T-cell (primary cell): ENCODE measurements at regions not wholly inside any gene's neighbourhood (a gene's known extent, or its start where the extent isn't known, plus 50 kb on each side); places are given as distances from the start of the nearest gene placed in this dataset.
"Not testable (repeated sequence)": the region's sequence is repeated elsewhere in the genome, so short reads cannot be mapped to it uniquely, and the experiment has no call there.

Experiments
- ATAC-seq, 4 experiments: fragments of 200-7000 bp in 3 of 4; fragments of 150-1000 bp in 1 of 4; cut with Tn5 transposase; replicated peaks in 1 of 4; 1 replicate in 3 of 4; 2 replicates in 1 of 4; pipeline ENCODE4 v1.10.0; 2021; ENCODE audit warnings: moderate library complexity in 3 of 4, mild to moderate bottlenecking in 2 of 4, moderate number of reproducible peaks in 1 of 4
- CTCF ChIA-PET, 2 donors: fragments of 300-600 bp; sonication (Branson Sonifier 250); formaldehyde crosslinking; loops; one replicate each; lab custom pipeline; 2022; ENCODE audit warnings: antibody characterized with exemption in 2 of 2; lab: Charles Lee
- POLR2A ChIA-PET, 2 donors: fragments of 300-600 bp; sonication (Branson Sonifier 250); formaldehyde crosslinking; loops; one replicate each; lab custom pipeline; 2022; ENCODE audit warnings: antibody characterized with exemption in 2 of 2; lab: Charles Lee
- DNase-seq, 35 experiments: peaks; one replicate each; pipeline versions ENCODE4 v3.0.0 to v3.0.0-alpha.2; 2013 to 2023
- H3K27ac ChIP-seq: one replicate; pipeline ENCODE4 v1.5.1; 2013; ENCODE audit warnings: low read length
- H3K27me3 ChIP-seq, 2 experiments: replicated peaks in 1 of 2; 1 replicate in 1 of 2; 2 replicates in 1 of 2; pipeline versions ENCODE4 v1.6.1 to v1.7.0; 2013; ENCODE audit warnings: low read length in 1 of 2, mixed read lengths in 1 of 2; ENCODE audit not compliant: control insufficient read depth in 2 of 2, insufficient read depth in 2 of 2; ENCODE audit errors: extremely low read depth in 1 of 2
- H3K36me3 ChIP-seq, 2 donors: 1 replicate in 1 of 2; 2 replicates in 1 of 2; pipeline versions ENCODE4 v1.6.1 to v1.7.0; 2013; ENCODE audit warnings: low read length in 1 of 2; ENCODE audit not compliant: control insufficient read depth in 2 of 2, insufficient read depth in 1 of 2; ENCODE audit errors: extremely low read depth in 1 of 2
- H3K4me1 ChIP-seq, 2 experiments: 1 replicate in 1 of 2; 2 replicates in 1 of 2; pipeline versions ENCODE4 v1.6.1 to v1.7.0; 2013; ENCODE audit warnings: low read length in 2 of 2, mixed read lengths in 1 of 2; ENCODE audit not compliant: insufficient read depth in 2 of 2, control insufficient read depth in 1 of 2; ENCODE audit errors: extremely low read depth in 1 of 2
- H3K4me3 ChIP-seq, 2 donors: 1 replicate in 1 of 2; 2 replicates in 1 of 2; pipeline versions ENCODE4 v1.5.1 to v1.7.0; 2013; ENCODE audit warnings: mild to moderate bottlenecking in 2 of 2, low read length in 1 of 2, moderate library complexity in 1 of 2; ENCODE audit not compliant: control insufficient read depth in 1 of 2; ENCODE audit errors: extremely low read depth in 1 of 2
- H3K9me3 ChIP-seq: 2 replicates; pipeline ENCODE4 v1.7.0; 2013
- H3K27ac Mint-ChIP-seq, 2 donors: one replicate each; pipeline ENCODE4 v1.8.0; 2020 to 2021; ENCODE audit warnings: mild to moderate bottlenecking in 2 of 2, mixed read lengths in 2 of 2
- H3K27me3 Mint-ChIP-seq, 2 donors: one replicate each; pipeline ENCODE4 v1.8.0; 2021 to 2022; ENCODE audit warnings: mixed read lengths in 2 of 2
- H3K36me3 Mint-ChIP-seq: one replicate; pipeline ENCODE4 v1.8.0; 2021; ENCODE audit warnings: mixed read lengths
- H3K4me1 Mint-ChIP-seq, 3 donors: one replicate each; pipeline ENCODE4 v1.8.0; 2020 to 2022; ENCODE audit warnings: mixed read lengths in 3 of 3, mild to moderate bottlenecking in 1 of 3
- H3K4me3 Mint-ChIP-seq, 3 donors: one replicate each; pipeline ENCODE4 v1.8.0; 2020 to 2022; ENCODE audit warnings: mild to moderate bottlenecking in 3 of 3, mixed read lengths in 3 of 3, moderate library complexity in 3 of 3
- H3K9me3 Mint-ChIP-seq, 3 donors: one replicate each; pipeline ENCODE4 v1.8.0; 2020 to 2022; ENCODE audit warnings: mixed read lengths in 3 of 3
- WGBS: methylation state at CpG from one replicate; pipeline ENCODE4 v1.1.5; 2013; ENCODE audit warnings: missing lambda C conversion rate; ENCODE audit not compliant: insufficient coverage; 5-methylcytosine and 5-hydroxymethylcytosine counted together

GRCh38 chrX:115702982-115703381 lies 142.0 kb downstream of the PLS3 start:
- Histone ChIP-seq H3K9me3 (no peaks in the 10 kb centered on the region), H3K27ac (no peak overlapping the region), H3K27me3 (no peaks in the 10 kb centered on the region), H3K4me1 (no peaks in the 10 kb centered on the region), H3K4me3 (no peak overlapping the region), H3K36me3 (no peaks in the 10 kb centered on the region)
- Mint-ChIP-seq H3K36me3 (no peaks in the 10 kb centered on the region), H3K4me3 (no peak overlapping the region), H3K4me1 (no peaks in the 10 kb centered on the region), H3K27me3 (peaks cover 0 to 11% of the 10 kb centered on the region in 2 donors), H3K27ac (no peak overlapping the region), H3K9me3 (no peaks in the 10 kb centered on the region)
- ATAC-seq (no peak), DNase-seq (no peak)
- ChIA-PET POLR2A (no interaction called here), CTCF (no interaction called here)
- no CpG with 5 or more reads among the region's 5 CpGs for WGBS

- Mint-ChIP-seq H3K9me3 (no peaks in the 10 kb centered on the region), H3K36me3 (no peaks in the 10 kb centered on the region), H3K4me1 (no peaks in the 10 kb centered on the region), H3K27me3 (peaks cover 0 to 15% of the 10 kb centered on the region in 2 donors), H3K27ac (no peak overlapping the region), H3K4me3 (no peak overlapping the region)
- H3K27me3 ChIP-seq = no peaks in the 10 kb centered on the region
- ATAC-seq (no peak), DNase-seq (no peak)
- H3K27ac ChIP-seq = no peak overlapping the region
- POLR2A ChIA-PET = no interaction called here
- H3K4me3 ChIP-seq = no peak overlapping the region
- CTCF ChIA-PET = no interaction called here
- H3K9me3 ChIP-seq = no peaks in the 10 kb centered on the region
- H3K4me1 ChIP-seq = no peaks in the 10 kb centered on the region
- H3K36me3 ChIP-seq = no peaks in the 10 kb centered on the region
These were observed 148.1 kb downstream of the PLS3 start for GRCh38 chrX:115709039-115709438.

GRCh38 chrX:115712484-115712883 lies 151.5 kb downstream of the PLS3 start:
- no peak overlapping the region for H3K4me3 Mint-ChIP-seq
- H3K27ac ChIP-seq = no peak overlapping the region
- no peaks in the 10 kb centered on the region for H3K36me3 Mint-ChIP-seq
- no peak overlapping the region for H3K27ac Mint-ChIP-seq
- H3K9me3 ChIP-seq = no peaks in the 10 kb centered on the region
- ATAC-seq = no peak
- H3K9me3 Mint-ChIP-seq = no peaks in the 10 kb centered on the region
- H3K36me3 ChIP-seq = no peaks in the 10 kb centered on the region
- peaks cover 0 to 18% of the 10 kb centered on the region in 2 donors for H3K27me3 Mint-ChIP-seq
- WGBS = no CpG with 5 or more reads among the region's 1 CpG
- no peaks in the 10 kb centered on the region for H3K4me1 Mint-ChIP-seq
- ChIA-PET POLR2A (no interaction called here), CTCF (no interaction called here)
- DNase-seq = no peak
- no peaks in the 10 kb centered on the region for H3K27me3 ChIP-seq
- no peaks in the 10 kb centered on the region for H3K4me1 ChIP-seq
- H3K4me3 ChIP-seq = no peak overlapping the region

GRCh38 chrX:115713460-115713859 lies 152.5 kb downstream of the PLS3 start:
- Histone ChIP-seq H3K4me1 (no peaks in the 10 kb centered on the region), H3K4me3 (no peak overlapping the region), H3K27ac (no peak overlapping the region), H3K27me3 (no peaks in the 10 kb centered on the region), H3K36me3 (no peaks in the 10 kb centered on the region), H3K9me3 (no peaks in the 10 kb centered on the region)
- no peak for ATAC-seq
- H3K4me1 Mint-ChIP-seq = no peaks in the 10 kb centered on the region
- ChIA-PET POLR2A (no interaction called here), CTCF (no interaction called here)
- WGBS = no CpG with 5 or more reads among the region's 1 CpG
- no peaks in the 10 kb centered on the region for H3K36me3 Mint-ChIP-seq
- no peaks in the 10 kb centered on the region for H3K9me3 Mint-ChIP-seq
- H3K27ac Mint-ChIP-seq = no peak overlapping the region
- no peak overlapping the region for H3K4me3 Mint-ChIP-seq
- peaks cover 0 to 18% of the 10 kb centered on the region in 2 donors for H3K27me3 Mint-ChIP-seq
- DNase-seq = no peak

- Histone ChIP-seq H3K27ac (no peak overlapping the region), H3K9me3 (no peaks in the 10 kb centered on the region), H3K4me1 (no peaks in the 10 kb centered on the region), H3K4me3 (no peak overlapping the region), H3K36me3 (no peaks in the 10 kb centered on the region), H3K27me3 (no peaks in the 10 kb centered on the region)
- Mint-ChIP-seq H3K4me1 (no peaks in the 10 kb centered on the region), H3K9me3 (no peaks in the 10 kb centered on the region), H3K27me3 (peaks cover 0 to 17% of the 10 kb centered on the region in 2 donors), H3K27ac (no peak overlapping the region), H3K36me3 (no peaks in the 10 kb centered on the region), H3K4me3 (no peak overlapping the region)
- DNase-seq (no peak), ATAC-seq (no peak)
- 70% methylated on average over 4 of the region's 23 CpGs for WGBS
- ChIA-PET POLR2A (no interaction called here), CTCF (no interaction called here)
These were observed 158.2 kb downstream of the PLS3 start for GRCh38 chrX:115719171-115719570.

GRCh38 chrX:115722724-115723433 lies 161.9 kb downstream of the PLS3 start:
- WGBS = no CpG with 5 or more reads among the region's 33 CpGs
- H3K36me3 Mint-ChIP-seq, H3K9me3 Mint-ChIP-seq, H3K4me1 ChIP-seq, DNase-seq, H3K27ac ChIP-seq, H3K4me1 Mint-ChIP-seq, CTCF ChIA-PET, H3K27me3 Mint-ChIP-seq, H3K27me3 ChIP-seq, H3K4me3 Mint-ChIP-seq, H3K4me3 ChIP-seq, ATAC-seq, H3K9me3 ChIP-seq, H3K36me3 ChIP-seq, POLR2A ChIA-PET, H3K27ac Mint-ChIP-seq: not testable (repeated sequence)

- ATAC-seq, H3K4me3 Mint-ChIP-seq, H3K36me3 Mint-ChIP-seq, H3K36me3 ChIP-seq, H3K9me3 ChIP-seq, DNase-seq, H3K27me3 ChIP-seq, H3K9me3 Mint-ChIP-seq, CTCF ChIA-PET, H3K27ac ChIP-seq, H3K4me1 Mint-ChIP-seq, POLR2A ChIA-PET, H3K27me3 Mint-ChIP-seq, H3K4me3 ChIP-seq, H3K4me1 ChIP-seq, H3K27ac Mint-ChIP-seq: not testable (repeated sequence)
- no CpG with 5 or more reads among the region's 26 CpGs for WGBS
These were observed 164.4 kb downstream of the PLS3 start for GRCh38 chrX:115725370-115725769.
